GM18508 (cell line): ENCODE measurements at regions not wholly inside any gene's neighbourhood (a gene's known extent, or its start where the extent isn't known, plus 50 kb on each side); places are given as distances from the start of the nearest gene placed in this dataset.

Experiments used
- ATAC-seq: cut with Tn5 transposase; IDR thresholded peaks from one replicate; pipeline ENCODE4 v1.9.1; 2021; ENCODE audit warnings: moderate number of reproducible peaks; ENCODE audit not compliant: insufficient read depth, unreplicated experiment

DNA sequence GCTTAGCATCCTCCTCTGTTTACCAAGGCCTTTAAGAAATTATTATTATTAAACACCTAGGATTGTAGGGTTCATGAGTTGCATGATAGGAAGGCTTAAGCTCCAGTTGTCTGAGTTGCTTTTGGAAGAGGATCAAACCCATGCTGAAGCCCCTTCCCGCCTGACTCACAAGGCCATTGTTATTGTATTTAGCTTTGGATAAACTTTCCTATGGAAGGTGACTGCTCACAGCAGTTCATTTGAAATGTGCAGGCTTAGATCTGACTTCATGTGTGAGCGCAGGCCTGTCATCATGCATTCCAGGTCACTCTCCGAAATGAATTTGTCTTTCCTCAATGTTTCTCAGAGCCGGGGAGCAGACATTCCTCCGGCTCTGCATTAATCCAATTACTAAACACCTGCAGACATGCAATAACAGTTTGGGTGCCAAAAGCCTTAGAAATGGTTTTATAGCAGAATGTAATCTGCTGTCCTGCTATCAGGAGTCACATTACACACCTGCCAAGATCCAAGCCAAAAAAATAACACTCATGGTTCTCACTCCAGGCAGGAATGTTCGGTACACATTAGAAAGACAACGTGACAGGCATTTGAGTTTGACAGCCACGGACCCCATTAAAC lies 119.9 kb downstream of the OSR1 start:
- ATAC-seq = no peak

DNA sequence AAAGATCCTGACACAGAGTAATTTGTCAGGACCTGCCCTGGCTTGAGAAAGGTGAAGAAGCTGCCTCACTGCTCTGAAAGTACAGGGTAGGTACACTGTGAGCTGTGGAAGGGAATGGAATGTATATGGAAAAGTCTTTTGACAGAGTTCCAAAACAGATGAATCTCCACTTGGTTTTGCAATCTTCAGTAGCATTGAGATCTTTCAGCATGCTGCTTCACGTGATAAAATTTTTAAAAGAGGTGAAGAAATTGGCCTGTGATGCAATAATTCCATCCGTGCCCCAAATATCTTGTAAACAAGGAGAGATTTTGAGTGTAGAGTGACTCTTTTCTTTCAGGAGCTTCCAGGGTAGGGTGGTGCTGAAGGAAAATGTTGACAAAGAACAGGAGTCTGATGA lies 123.1 kb downstream of the OSR1 start:
- no peak for ATAC-seq

DNA sequence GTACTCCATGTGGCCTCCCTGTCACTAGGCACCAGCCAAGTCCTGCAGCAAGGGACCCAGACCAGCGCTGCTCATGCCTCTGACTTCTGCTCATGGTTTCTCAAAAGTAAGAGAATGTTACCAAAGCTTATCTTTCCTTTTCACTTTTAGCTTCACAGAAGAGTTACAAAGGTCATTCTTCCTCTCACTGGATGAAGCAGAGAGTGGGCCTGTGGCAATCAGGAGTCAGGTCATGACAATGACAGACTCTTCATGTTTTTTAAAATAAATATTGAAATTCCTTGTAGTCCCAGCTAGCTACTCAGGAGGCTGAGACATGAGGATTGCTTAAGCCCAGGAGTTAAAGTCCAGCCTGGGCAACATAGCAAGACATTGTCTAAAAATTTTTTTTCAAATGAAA lies 126.1 kb downstream of the OSR1 start:
- no peak for ATAC-seq

GRCh38 chr2:19231625-19232024 lies 126.8 kb downstream of the OSR1 start:
- ATAC-seq = no peak

DNA sequence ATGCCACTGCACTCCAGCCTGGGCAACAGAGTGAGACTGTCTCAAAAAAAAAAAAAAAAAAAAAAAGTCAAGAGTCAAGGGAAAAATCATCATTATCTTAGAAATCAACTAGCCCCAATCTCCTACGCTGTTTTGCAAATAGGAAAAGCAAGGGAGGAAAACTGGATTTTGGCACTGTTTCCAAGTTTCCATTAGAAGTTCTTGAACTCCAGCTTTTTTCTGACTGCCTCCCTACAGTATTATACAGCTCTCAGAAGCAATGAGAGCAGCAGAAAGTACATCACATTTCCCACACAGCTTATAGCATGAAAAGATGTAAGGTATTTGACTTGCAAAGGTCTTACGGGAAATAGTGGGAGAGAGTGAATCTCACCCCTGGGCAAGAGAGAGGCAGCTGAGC lies 127.8 kb downstream of the OSR1 start:
- ATAC-seq = no peak

DNA sequence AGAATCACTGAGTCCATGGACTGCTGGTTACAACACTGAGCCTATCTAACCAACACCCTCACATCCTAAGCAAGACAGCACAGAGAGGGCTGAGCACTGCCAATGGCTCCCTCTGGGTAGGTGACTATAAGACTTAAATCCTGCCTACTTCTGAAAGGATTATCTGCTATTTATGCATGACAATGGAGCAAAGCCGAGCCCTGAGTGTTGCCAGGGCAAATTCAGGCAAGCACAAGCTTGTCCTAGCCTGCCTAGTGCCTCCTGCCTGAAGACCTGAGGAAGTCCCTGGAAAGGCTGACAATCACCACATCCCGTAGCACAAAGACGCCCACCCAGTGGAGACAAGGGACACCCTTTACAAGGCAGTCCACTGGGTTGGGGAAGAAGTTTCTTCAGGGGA lies 129.7 kb downstream of the OSR1 start:
- ATAC-seq = no peak

DNA sequence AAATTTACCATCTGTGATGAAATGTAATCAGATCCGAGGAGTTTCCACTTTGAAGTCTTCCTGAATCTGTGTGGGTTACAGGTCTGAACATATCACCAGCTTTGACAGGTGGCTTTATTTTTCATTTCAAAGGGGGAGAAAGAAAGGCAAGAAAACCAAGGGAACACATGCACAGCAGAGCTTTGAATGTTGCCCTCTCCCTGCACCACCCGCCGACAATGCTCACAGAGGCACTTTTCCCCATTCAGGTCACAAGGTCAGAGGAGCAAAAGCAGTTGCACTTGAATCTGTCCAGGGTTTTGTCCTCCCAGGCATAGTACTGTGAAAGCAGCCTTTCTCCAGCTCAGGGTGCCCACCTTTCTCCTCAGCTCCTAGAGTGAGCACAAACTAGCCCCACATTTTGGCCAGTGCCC lies 130.2 kb downstream of the OSR1 start:
- no peak for ATAC-seq

DNA sequence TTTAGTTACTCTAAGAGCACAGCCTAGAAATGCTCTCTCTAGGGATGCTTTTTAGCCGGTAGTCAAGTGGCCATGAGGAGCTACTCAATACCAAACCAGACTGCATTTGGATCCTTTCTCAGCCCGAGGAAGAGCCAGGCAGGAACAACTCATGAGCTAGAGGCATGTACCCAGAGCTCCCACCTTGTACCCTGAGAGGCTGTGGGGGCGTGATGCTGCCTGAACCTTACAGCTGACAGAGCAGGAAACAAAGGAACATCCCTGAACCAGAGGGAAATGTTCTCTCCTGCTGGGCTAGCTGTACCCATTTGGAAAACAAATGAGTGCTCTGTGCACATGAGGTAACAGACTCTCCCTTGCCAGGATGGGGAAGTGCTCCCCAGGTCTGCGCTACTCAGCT lies 131.6 kb downstream of the OSR1 start:
- no peak for ATAC-seq

- ATAC-seq = no peak
Measured at GRCh38 chr2:19226386-19226785, 132.0 kb downstream of the OSR1 start.

- no peak for ATAC-seq
Measured at GRCh38 chr2:19225931-19226330, 132.5 kb downstream of the OSR1 start.

- no peak for ATAC-seq
Measured at GRCh38 chr2:19225126-19225525, 133.3 kb downstream of the OSR1 start.

DNA sequence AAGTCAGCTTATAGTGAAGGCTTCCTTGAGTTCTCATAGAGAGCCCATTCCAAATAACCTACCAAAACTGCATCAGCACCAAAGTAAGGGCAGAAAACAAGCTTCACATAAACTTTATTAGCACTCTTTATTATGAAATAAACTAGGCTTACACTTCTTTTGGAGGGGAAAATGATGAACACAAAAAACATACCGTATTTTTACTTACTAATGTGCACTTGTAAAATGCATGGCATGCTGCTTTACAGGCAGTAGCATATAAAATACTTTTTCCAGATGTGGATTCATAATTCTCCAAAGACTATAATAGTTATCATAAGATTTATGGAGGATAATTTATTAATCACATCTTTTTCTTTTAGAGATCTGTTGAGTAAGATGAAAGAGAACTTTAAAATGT lies 133.9 kb downstream of the OSR1 start:
- ATAC-seq = no peak

GRCh38 chr2:19224011-19224410 lies 134.4 kb downstream of the OSR1 start:
- ATAC-seq = no peak

- no peak for ATAC-seq
Measured at GRCh38 chr2:19219060-19219459, 139.4 kb downstream of the OSR1 start.

DNA sequence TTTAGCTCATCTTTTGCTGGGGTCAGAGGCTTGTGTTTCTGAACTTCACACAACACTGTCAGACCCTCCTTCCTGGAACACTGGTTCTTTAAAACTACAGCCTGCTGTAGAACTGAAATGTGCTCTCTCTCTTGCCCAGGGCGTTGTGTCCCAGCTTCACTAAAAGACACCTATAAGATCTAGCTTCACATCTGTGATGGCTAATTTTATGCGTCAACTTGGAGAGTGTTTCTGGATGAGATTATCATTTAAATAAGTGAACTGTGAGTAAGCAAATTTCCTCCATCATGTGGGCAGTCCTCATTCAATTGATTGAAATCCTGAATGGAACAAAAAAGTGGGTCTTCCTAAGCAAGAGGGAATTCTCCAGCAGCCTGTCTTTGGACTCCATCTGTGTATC lies 140.3 kb downstream of the OSR1 start:
- no peak for ATAC-seq

GRCh38 chr2:19216676-19217602 lies 141.5 kb downstream of the OSR1 start:
- ATAC-seq = no peak

- ATAC-seq = no peak
Measured at GRCh38 chr2:19216238-19216637, 142.2 kb downstream of the OSR1 start.

DNA sequence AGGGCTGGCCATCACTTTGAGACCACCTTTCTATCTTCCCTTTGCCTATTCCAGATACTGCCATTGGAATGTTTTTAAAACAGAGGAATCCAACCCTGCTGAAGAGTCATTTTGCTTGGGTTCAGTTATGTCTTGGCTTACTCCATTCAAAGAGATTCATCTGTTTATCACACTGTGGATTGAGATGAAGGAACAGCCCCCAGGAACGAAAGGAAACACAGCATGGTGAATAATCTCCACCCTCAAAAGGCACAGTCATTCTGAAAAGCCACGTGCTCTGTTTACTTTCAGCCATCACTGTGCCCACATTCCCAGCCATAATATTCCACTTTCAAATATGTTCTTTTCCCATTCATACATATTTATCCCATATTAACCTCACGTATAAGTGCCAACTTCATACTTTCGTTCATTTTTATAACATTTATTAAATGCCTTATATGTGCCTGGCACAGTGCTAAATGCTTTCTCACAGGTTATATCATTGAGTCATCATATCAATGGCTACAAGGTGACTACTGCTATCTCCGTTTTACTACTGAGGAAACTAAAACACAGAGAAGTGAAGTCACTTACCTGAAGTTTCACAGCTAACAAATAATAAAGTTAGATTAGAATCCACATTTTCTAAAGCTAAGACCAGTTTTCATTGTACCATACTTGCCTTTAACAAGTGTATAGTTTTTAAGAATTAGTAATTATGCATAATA lies 143.6 kb downstream of the OSR1 start:
- ATAC-seq = no peak

DNA sequence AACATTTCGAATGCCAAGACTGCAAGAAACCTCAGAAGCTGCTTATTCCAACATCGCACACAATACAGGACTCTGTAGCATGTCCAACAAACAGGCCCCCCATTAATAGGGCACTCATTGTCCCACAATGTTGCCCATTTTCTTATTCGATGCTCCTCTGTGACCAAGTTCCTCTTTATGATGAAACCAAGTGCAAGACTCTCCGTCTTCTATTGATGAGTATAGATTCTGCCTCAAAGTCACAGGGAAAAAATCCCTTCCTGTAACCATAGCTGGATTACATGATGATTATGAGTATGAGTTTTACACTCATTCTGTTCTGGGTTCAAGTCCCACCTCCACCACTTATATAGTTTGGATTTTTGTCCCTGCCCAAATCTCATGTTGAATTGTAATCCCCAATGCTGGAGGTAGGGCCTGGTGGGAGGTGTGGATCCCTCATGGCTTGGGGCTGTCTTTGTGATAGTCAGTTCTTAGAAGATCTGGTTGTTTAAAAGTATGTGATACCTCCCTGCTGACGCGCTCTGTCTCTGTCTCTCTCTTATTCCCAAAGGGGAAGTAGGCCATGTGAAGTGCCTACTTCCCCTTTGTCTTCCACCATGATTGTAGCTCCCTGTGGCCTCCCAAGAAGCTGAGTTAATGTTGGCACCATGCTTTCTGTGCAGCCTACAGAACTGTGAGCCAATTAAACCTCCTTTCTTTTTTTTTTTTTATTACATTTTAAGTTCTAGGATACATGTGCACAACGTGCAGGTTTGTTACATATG lies 148.7 kb downstream of the OSR1 start:
- no peak for ATAC-seq

- no peak for ATAC-seq
Measured at GRCh38 chr2:19208479-19209199, 149.8 kb downstream of the OSR1 start.
